GM12878 (cell line): ENCODE measurements at regions not wholly inside any gene's neighbourhood (a gene's known extent, or its start where the extent isn't known, plus 50 kb on each side); places are given as distances from the start of the nearest gene placed in this dataset.

ENCODE experiments used
- ATAC-seq: fragments of 200-7000 bp; cut with Tn5 transposase; 3 replicates; pipeline ENCODE4 v1.9.1; 2020; ENCODE audit warnings: mild to moderate bottlenecking, moderate library complexity
- BruUV-seq: library from RNA; stranded (reverse); fragments of 400-500 nt; replicated peaks from 2 replicates; lab custom pipeline; 2021; lab: Mats Ljungman, UMichigan
- CTCF ChIA-PET: fragments of 300-600 bp; sonication (Branson Sonifier 250); formaldehyde crosslinking; extraction: SDS; loops from one replicate; lab custom pipeline; 2021; ENCODE audit warnings: inconsistent platforms; lab: Yijun Ruan, JAX
- POLR2A ChIA-PET: fragments of 350-600 bp; formaldehyde crosslinking; extraction: SDS; loops from one replicate; lab custom pipeline; 2021; ENCODE audit warnings: inconsistent platforms; lab: Charles Lee
- RAD21 ChIA-PET: fragments of 300-600 bp; sonication (Branson Sonifier 250); formaldehyde crosslinking; loops from one replicate; lab custom pipeline; 2023; ENCODE audit warnings: antibody characterized with exemption; ENCODE audit not compliant: unreplicated experiment; lab: Charles Lee
- SMC1A ChIA-PET: fragments of 300-600 bp; sonication (Branson Sonifier 250); formaldehyde crosslinking; loops from one replicate; lab custom pipeline; 2023; ENCODE audit not compliant: unreplicated experiment, uncharacterized antibody; lab: Charles Lee
- DNase-seq: peaks from one replicate; pipeline ENCODE4 v3.0.0-alpha.2; 2011; ENCODE audit warnings: low read depth, low spot score
- FAIRE-seq: peaks from 3 replicates; lab custom pipeline; 2011; peaks lifted over from hg19 to GRCh38; lab: Jason Lieb, UNC
- H2AFZ ChIP-seq: 2 replicates; pipeline ENCODE4 v1.6.0; 2011; ENCODE audit warnings: low read depth, low read length, control low read depth; ENCODE audit not compliant: control insufficient read depth
- H3K27ac ChIP-seq: 2 replicates; pipeline ENCODE4 v1.5.1; 2011; ENCODE audit warnings: control low read depth; ENCODE audit not compliant: control insufficient read depth, insufficient read depth
- H3K27me3 ChIP-seq, 2 experiments: replicated peaks in 1 of 2; 2 replicates each; pipeline versions ENCODE4 v1.6.0 to v1.6.1; 2011; ENCODE audit warnings: low read length in 1 of 2; ENCODE audit not compliant: control insufficient read depth in 2 of 2, insufficient read depth in 2 of 2
- H3K36me3 ChIP-seq, 2 experiments: 2 replicates each; pipeline ENCODE4 v1.5.1; 2011; ENCODE audit warnings: low read length in 1 of 2; ENCODE audit not compliant: control insufficient read depth in 2 of 2, insufficient read depth in 2 of 2
- H3K4me1 ChIP-seq: 2 replicates; pipeline ENCODE4 v1.6.1; 2011; ENCODE audit warnings: mild to moderate bottlenecking, low read length, moderate library complexity, mixed read lengths; ENCODE audit not compliant: control insufficient read depth, insufficient read depth
- H3K4me2 ChIP-seq: 2 replicates; pipeline ENCODE4 v1.6.0; 2011; ENCODE audit warnings: control low read depth; ENCODE audit not compliant: control insufficient read depth, insufficient read depth
- H3K4me3 ChIP-seq: fragments of 200-600 bp; sonication (generic); 2 replicates; pipeline ENCODE4 v1.5.1; 2016
- H3K79me2 ChIP-seq: 2 replicates; pipeline ENCODE4 v1.6.0; 2011; ENCODE audit warnings: low read length; ENCODE audit not compliant: control insufficient read depth, insufficient read depth
- H3K9ac ChIP-seq: 2 replicates; pipeline ENCODE4 v1.8.0; 2011; ENCODE audit warnings: low read length, control low read depth, mixed read lengths; ENCODE audit not compliant: control insufficient read depth, insufficient read depth
- H3K9me3 ChIP-seq: replicated peaks from 3 replicates; pipeline ENCODE4 v1.5.1; 2011; ENCODE audit warnings: mild to moderate bottlenecking, low read length; ENCODE audit not compliant: control insufficient read depth, insufficient read depth
- H4K20me1 ChIP-seq: 2 replicates; pipeline ENCODE4 v1.6.0; 2011; ENCODE audit not compliant: control insufficient read depth, insufficient read depth
- BCL11A ChIP-seq: IDR thresholded peaks from 2 replicates; pipeline ENCODE4 v1.6.1; 2011; ENCODE audit warnings: low read depth, low read length
- CHD2 ChIP-seq: IDR thresholded peaks from 2 replicates; pipeline ENCODE4 v1.6.1; 2011; ENCODE audit warnings: low read depth, low read length, improper control_type of control experiment, borderline replicate concordance
- EED ChIP-seq: sonication (generic); IDR thresholded peaks from 2 replicates; pipeline ENCODE4 v1.6.1; 2016; ENCODE audit warnings: antibody characterized with exemption, low read depth
- HDGF ChIP-seq: fragments of 450-650 bp; IDR thresholded peaks from 2 replicates; pipeline ENCODE4 v1.6.1; 2016; ENCODE audit warnings: antibody characterized with exemption
- MTA2 ChIP-seq: fragments of 450-650 bp; IDR thresholded peaks from 2 replicates; pipeline ENCODE4 v1.6.1; 2016; ENCODE audit warnings: low read depth, mild to moderate bottlenecking, moderate library complexity
- NFYA ChIP-seq: IDR thresholded peaks from 2 replicates; pipeline ENCODE4 v1.6.1; 2011; ENCODE audit warnings: low read depth, mild to moderate bottlenecking, low read length, improper control_type of control experiment, borderline replicate concordance
- RAD51 ChIP-seq: fragments of 450-650 bp; IDR thresholded peaks from 2 replicates; pipeline ENCODE4 v1.6.1; 2016; ENCODE audit warnings: moderate library complexity, mild to moderate bottlenecking, inconsistent platforms
- RELA ChIP-seq: fragments of 450-650 bp; IDR thresholded peaks from 2 replicates; pipeline ENCODE4 v1.8.0; 2014; ENCODE audit warnings: borderline replicate concordance; ENCODE audit not compliant: partially characterized antibody
- ZNF24 ChIP-seq: fragments of 450-650 bp; IDR thresholded peaks from 2 replicates; pipeline ENCODE4 v1.6.1; 2017; ENCODE audit warnings: antibody characterized with exemption, mild to moderate bottlenecking
- WGBS: methylation state at CpG from one replicate; pipeline ENCODE4 v1.1.6; 2016; ENCODE audit warnings: low lambda C conversion rate; ENCODE audit not compliant: insufficient replicate concordance, insufficient coverage; ENCODE audit errors: missing lambda C conversion rate; 5-methylcytosine and 5-hydroxymethylcytosine counted together
- in situ Hi-C: fragments of 300-500 bp; cut with MboI; formaldehyde crosslinking; loops from 9 replicates; pipeline ENCODE4 v1.14.3; 2018; ENCODE audit warnings: mixed read lengths
- intact Hi-C: fragments of 100-400 bp; cut with micrococcal nuclease; formaldehyde crosslinking; loops from one replicate; pipeline ENCODE4 v1.14.2; 2022; ENCODE audit not compliant: unreplicated experiment
- TF ChIP-seq, protein P1 (sequence below): fragments of 450-650 bp; IDR thresholded peaks from 2 replicates; pipeline ENCODE4 v1.6.1; 2017; ENCODE audit warnings: mild to moderate bottlenecking, low read depth, inconsistent platforms; ENCODE audit not compliant: poor library complexity, severe bottlenecking
- TF ChIP-seq, protein P2 (sequence below): IDR thresholded peaks from 2 replicates; pipeline ENCODE4 v1.6.1; 2012; ENCODE audit warnings: low read depth, low read length, improper control_type of control experiment

DNA sequence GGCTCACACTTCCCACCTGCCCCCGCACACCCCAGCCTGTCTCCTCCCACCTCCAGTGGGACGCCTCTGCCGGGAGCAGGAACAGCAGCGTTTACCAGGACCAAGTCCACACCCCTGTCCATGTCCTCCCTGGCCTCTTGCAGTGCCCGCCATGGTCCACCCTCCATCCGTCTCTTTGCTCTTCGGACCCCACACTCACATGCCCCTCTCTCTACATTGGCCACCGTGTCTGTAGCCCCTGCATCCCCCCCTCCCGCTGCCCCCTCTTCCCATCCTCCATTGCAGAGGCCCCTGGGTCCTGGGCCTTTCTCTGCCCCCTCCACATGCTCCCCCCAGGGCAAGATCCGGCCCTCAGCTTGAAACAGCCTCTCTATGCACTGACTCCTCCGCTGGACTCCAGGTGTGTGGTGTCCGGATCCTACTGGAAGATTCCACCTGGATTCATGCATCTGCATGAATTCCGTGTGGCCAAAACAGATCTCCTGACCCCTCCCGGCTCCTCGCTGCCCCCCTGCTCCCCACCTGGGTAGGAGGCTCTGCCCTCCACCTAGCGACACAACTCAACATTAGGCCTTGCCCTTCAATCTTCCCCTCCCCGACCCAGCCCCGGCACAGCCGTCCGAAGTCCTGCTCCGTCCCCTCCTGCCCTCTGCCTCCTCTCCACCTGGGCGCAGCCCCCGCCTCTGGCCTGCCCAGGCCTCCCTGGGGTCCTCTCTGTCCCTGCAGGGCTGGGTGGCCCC is 168.5 kb downstream of the OLFM1 start (continued):
- TF ChIP-seq CHD2 (no peak), RELA (no peak), RAD51 (no peak)
- TF ChIP-seq, protein P1, sequence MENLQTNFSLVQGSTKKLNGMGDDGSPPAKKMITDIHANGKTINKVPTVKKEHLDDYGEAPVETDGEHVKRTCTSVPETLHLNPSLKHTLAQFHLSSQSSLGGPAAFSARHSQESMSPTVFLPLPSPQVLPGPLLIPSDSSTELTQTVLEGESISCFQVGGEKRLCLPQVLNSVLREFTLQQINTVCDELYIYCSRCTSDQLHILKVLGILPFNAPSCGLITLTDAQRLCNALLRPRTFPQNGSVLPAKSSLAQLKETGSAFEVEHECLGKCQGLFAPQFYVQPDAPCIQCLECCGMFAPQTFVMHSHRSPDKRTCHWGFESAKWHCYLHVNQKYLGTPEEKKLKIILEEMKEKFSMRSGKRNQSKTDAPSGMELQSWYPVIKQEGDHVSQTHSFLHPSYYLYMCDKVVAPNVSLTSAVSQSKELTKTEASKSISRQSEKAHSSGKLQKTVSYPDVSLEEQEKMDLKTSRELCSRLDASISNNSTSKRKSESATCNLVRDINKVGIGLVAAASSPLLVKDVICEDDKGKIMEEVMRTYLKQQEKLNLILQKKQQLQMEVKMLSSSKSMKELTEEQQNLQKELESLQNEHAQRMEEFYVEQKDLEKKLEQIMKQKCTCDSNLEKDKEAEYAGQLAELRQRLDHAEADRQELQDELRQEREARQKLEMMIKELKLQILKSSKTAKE = no peak

DNA sequence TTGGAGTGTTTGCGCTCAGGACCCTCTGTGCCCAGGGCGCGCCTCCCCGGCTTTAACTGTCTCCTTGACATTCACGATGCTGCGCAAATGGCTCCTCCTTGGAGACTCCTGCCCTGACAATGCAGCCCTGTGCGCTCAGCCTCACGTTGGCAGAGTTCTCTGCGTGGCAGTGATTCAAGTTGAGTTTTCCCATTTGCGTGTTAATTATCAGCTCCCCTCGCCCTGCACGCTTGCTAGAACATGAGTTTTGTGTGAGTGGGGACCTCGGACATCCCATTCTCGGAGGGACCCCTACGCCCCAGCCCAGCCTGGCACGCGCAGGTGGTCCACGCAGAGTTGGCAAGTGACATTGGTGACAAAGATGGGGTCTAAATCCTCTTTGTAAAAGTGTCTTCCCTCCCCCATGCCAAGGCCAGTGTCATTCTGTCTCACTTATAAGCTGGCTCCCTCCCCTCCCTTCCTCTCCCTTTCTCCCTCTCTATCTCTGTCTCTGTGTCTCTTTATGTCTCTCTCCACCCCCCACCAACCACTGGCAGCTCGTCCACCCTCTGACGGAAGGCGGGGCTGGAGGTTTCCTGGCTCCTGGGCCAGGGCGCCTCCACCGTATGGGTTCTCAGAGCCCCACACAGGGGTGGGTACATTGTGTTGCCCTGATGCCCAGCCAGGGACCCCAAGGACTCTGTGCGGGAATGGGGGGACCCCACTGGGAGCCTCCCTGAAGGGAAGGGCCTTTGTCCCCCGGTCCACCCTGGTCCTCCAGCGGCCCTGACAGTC is 169.3 kb downstream of the OLFM1 start:
- Histone ChIP-seq H3K4me3 (no peak overlapping the region), H3K27me3 (no peaks in the 10 kb centered on the region), H3K79me2 (no peaks in the 10 kb centered on the region), H2AFZ (no peak overlapping the region), H3K36me3 (no peaks in the 10 kb centered on the region), H3K27ac (no peak overlapping the region), H3K9me3 (no peaks in the 10 kb centered on the region), H3K9ac (no peak overlapping the region), H4K20me1 (no peaks in the 10 kb centered on the region), H3K4me2 (no peak overlapping the region), H3K4me1 (no peaks in the 10 kb centered on the region)
- POLR2A ChIA-PET = no interaction called here
- FAIRE-seq (no peak), DNase-seq (no peak), ATAC-seq (no peak)
- in situ Hi-C loops (no loop called here), intact Hi-C loops (no loop called here)
- RAD21 ChIA-PET = no interaction called here
- SMC1A ChIA-PET = no interaction called here
- CTCF ChIA-PET = no interaction called here
- TF ChIP-seq MTA2 (no peak), ZNF24 (no peak), BCL11A (no peak), EED (no peak), HDGF (no peak), NFYA (no peak)
- TF ChIP-seq, protein P2, sequence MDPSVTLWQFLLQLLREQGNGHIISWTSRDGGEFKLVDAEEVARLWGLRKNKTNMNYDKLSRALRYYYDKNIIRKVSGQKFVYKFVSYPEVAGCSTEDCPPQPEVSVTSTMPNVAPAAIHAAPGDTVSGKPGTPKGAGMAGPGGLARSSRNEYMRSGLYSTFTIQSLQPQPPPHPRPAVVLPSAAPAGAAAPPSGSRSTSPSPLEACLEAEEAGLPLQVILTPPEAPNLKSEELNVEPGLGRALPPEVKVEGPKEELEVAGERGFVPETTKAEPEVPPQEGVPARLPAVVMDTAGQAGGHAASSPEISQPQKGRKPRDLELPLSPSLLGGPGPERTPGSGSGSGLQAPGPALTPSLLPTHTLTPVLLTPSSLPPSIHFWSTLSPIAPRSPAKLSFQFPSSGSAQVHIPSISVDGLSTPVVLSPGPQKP = no peak
- TF ChIP-seq, protein P1 = no peak
- WGBS = 37% methylated on average over 22 of the region's 26 CpGs
- no TSS peak for BruUV-seq
